HL-60 (cell line): ENCODE measurements at regions not wholly inside any gene's neighbourhood (a gene's known extent, or its start where the extent isn't known, plus 50 kb on each side); places are given as distances from the start of the nearest gene placed in this dataset.

Experiments used
- DNase-seq, 2 experiments: peaks; one replicate each; pipeline ENCODE4 v3.0.0-alpha.2; 2010 to 2020; ENCODE audit warnings: low read depth in 1 of 2, low spot score in 1 of 2
- H3K27ac ChIP-seq: fragments of 250-450 bp; sonication (Bioruptor Pico); replicated peaks from 2 replicates; pipeline ENCODE4 v1.5.1; 2020; ENCODE audit warnings: mild to moderate bottlenecking, moderate library complexity
- H3K27me3 ChIP-seq: fragments of 250-450 bp; sonication (Bioruptor Pico); 2 replicates; pipeline ENCODE4 v1.5.1; 2021; ENCODE audit warnings: mild to moderate bottlenecking, moderate library complexity; ENCODE audit not compliant: insufficient read depth, poor library complexity, severe bottlenecking
- H3K4me3 ChIP-seq: replicated peaks from 2 replicates; pipeline ENCODE4 v1.5.1; 2011; ENCODE audit warnings: mild to moderate bottlenecking, control low read depth, low read length; ENCODE audit not compliant: insufficient read depth
- CTCF ChIP-seq: IDR thresholded peaks from one replicate; pipeline ENCODE4 v1.5.1; 2011; ENCODE audit warnings: low read length, control low read depth, inconsistent platforms; ENCODE audit not compliant: insufficient read depth
- GABPA ChIP-seq: IDR thresholded peaks from 2 replicates; pipeline ENCODE4 v1.6.1; 2012; ENCODE audit warnings: low read depth
- POLR2AphosphoS5 ChIP-seq: IDR thresholded peaks from 2 replicates; pipeline ENCODE4 v1.6.1; 2012; ENCODE audit warnings: low read depth
- SPI1 ChIP-seq: IDR thresholded peaks from 2 replicates; pipeline ENCODE4 v1.6.1; 2012; ENCODE audit warnings: low read depth, mild to moderate bottlenecking, borderline replicate concordance
- TF ChIP-seq, protein P1 (sequence below): IDR thresholded peaks from 2 replicates; pipeline ENCODE4 v1.6.1; 2012; ENCODE audit warnings: low read depth; ENCODE audit not compliant: insufficient replicate concordance

GRCh38 chr7:65235586-65235985 is 138.1 kb upstream of the ZNF92 start:
- Histone ChIP-seq H3K27me3 (peaks cover 10% of the 10 kb centered on the region), H3K4me3 (no peak overlapping the region), H3K27ac (no peak overlapping the region)
- TF ChIP-seq GABPA (no peak), CTCF (no peak), SPI1 (no peak), POLR2AphosphoS5 (no peak)
- TF ChIP-seq, protein P1, sequence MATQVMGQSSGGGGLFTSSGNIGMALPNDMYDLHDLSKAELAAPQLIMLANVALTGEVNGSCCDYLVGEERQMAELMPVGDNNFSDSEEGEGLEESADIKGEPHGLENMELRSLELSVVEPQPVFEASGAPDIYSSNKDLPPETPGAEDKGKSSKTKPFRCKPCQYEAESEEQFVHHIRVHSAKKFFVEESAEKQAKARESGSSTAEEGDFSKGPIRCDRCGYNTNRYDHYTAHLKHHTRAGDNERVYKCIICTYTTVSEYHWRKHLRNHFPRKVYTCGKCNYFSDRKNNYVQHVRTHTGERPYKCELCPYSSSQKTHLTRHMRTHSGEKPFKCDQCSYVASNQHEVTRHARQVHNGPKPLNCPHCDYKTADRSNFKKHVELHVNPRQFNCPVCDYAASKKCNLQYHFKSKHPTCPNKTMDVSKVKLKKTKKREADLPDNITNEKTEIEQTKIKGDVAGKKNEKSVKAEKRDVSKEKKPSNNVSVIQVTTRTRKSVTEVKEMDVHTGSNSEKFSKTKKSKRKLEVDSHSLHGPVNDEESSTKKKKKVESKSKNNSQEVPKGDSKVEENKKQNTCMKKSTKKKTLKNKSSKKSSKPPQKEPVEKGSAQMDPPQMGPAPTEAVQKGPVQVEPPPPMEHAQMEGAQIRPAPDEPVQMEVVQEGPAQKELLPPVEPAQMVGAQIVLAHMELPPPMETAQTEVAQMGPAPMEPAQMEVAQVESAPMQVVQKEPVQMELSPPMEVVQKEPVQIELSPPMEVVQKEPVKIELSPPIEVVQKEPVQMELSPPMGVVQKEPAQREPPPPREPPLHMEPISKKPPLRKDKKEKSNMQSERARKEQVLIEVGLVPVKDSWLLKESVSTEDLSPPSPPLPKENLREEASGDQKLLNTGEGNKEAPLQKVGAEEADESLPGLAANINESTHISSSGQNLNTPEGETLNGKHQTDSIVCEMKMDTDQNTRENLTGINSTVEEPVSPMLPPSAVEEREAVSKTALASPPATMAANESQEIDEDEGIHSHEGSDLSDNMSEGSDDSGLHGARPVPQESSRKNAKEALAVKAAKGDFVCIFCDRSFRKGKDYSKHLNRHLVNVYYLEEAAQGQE = no peak
- DNase-seq = no peak

DNA sequence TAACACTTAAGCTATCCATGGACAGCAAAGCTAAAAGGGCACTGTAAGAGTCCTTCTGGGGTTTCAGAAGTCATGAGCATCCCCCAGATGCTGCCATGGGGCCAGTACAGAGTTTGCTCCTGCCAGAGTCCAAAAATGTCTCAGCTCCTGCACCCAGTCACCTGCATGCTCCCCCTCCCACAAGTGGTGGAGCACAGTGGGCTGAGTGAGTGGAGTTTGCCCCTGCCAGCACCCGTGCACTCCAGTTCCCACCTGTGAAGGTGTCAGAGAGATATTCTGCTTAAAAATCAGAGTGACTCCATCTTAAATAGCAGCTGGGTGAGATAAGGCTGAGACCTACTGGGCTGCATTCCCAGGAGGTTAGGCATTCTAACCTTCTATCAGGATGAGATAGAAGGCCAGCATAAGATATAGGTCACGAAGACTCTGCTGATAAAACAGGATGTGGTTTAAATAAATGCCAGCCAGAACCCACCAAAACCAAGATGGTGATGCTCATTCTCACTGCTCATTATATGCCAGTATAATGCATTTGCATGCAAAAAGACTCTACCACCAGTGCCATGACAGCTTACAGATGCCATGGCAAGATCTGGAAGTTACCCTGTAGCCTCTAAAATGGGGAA is 140.1 kb upstream of the ZNF92 start:
- DNase-seq = no peak
- no peaks in the 10 kb centered on the region for H3K27me3 ChIP-seq
- H3K27ac ChIP-seq = no peak overlapping the region
- TF ChIP-seq GABPA (no peak), SPI1 (no peak), CTCF (no peak), POLR2AphosphoS5 (no peak)
- TF ChIP-seq, protein P1 = no peak
- no peak overlapping the region for H3K4me3 ChIP-seq

DNA sequence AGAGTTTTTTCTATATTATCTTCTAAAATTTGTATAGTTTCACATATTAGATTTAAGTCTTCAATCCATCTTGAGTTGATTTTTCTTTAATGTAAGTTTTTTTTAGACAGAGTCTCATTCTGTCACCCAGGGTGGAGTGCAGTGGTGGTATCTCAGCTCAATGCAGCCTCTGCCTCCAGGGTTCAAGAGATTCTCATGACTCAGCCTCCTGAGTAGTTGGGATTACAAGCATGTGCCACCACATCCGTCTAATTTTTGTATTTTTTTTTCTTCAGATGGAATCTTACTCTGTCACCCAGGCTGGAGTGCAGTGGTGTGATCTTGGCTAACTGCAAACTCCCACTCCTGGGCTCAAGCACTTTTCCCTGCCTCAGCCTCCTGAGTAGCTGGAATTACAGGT is 143.4 kb upstream of the ZNF92 start:
- Histone ChIP-seq H3K27ac (no peak overlapping the region), H3K27me3 (no peaks in the 10 kb centered on the region), H3K4me3 (no peak overlapping the region)
- no peak for DNase-seq
- TF ChIP-seq SPI1 (no peak), CTCF (no peak), GABPA (no peak), POLR2AphosphoS5 (no peak)
- TF ChIP-seq, protein P1 = no peak
